ENCODE measurements at regions not wholly inside any gene's neighbourhood (a gene's known extent, or its start where the extent isn't known, plus 50 kb on each side); places are given as distances from the start of the nearest gene placed in this dataset.

DNA sequence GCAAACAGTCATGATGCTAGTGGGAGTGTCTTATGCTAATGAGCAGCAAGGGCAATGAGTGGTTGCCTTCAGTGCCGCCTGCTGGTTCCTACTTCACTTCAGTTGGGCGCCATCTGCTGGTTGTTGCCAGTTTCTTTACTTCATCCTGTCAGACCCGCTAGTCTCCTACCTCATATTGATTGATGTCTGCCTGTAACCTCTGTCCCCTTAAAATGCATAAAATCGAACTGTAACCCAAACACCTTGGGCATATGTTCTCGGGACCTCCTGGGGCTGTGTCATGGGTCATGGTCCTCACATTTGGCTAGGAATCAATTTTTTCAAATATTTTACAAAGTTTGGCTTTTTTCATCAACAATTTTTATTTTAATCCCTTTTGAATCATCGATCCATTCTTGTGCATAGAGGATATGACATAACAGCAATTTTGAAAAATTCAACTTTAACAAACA lies 62.8 kb upstream of the C7orf33 start:
- no peak for TF ChIP-seq EZH2 (IDR thresholded peaks at IDR 0.05; ENCODE audit: borderline replicate concordance)
- TF ChIP-seq, protein P1, sequence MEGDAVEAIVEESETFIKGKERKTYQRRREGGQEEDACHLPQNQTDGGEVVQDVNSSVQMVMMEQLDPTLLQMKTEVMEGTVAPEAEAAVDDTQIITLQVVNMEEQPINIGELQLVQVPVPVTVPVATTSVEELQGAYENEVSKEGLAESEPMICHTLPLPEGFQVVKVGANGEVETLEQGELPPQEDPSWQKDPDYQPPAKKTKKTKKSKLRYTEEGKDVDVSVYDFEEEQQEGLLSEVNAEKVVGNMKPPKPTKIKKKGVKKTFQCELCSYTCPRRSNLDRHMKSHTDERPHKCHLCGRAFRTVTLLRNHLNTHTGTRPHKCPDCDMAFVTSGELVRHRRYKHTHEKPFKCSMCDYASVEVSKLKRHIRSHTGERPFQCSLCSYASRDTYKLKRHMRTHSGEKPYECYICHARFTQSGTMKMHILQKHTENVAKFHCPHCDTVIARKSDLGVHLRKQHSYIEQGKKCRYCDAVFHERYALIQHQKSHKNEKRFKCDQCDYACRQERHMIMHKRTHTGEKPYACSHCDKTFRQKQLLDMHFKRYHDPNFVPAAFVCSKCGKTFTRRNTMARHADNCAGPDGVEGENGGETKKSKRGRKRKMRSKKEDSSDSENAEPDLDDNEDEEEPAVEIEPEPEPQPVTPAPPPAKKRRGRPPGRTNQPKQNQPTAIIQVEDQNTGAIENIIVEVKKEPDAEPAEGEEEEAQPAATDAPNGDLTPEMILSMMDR (IDR thresholded peaks at IDR 0.05; ENCODE audit: poor library complexity) = peak; percentile 51
- no peak overlapping the region for H3K4me3 ChIP-seq
- H3K4me2 ChIP-seq = no peak overlapping the region
- peak; percentile 80 for DNase-seq (ENCODE audit: low spot score)
- no peaks in the 10 kb centered on the region for H3K9me2 ChIP-seq (replicated peaks; ENCODE audit: insufficient read depth)
- 68% methylated on average over 6 of the region's 6 CpGs for WGBS (ENCODE audit: low lambda C conversion rate, missing lambda C conversion rate)
- peaks cover 3% of the 10 kb centered on the region for H3K4me1 ChIP-seq (ENCODE audit: insufficient read depth)
- no peak overlapping the region for H2AFZ ChIP-seq
- H3K9me3 ChIP-seq (ENCODE audit: low read depth) = no peaks in the 10 kb centered on the region
- no peaks in the 10 kb centered on the region for H3K27me3 ChIP-seq
- no peaks in the 10 kb centered on the region for H3K79me2 ChIP-seq
- no peaks in the 10 kb centered on the region for H4K20me1 ChIP-seq (ENCODE audit: insufficient read depth, poor library complexity, severe bottlenecking)
- H3K27ac ChIP-seq = no peak overlapping the region
- no peaks in the 10 kb centered on the region for H3K36me3 ChIP-seq (replicated peaks; ENCODE audit: insufficient read depth, low read depth)

DNA sequence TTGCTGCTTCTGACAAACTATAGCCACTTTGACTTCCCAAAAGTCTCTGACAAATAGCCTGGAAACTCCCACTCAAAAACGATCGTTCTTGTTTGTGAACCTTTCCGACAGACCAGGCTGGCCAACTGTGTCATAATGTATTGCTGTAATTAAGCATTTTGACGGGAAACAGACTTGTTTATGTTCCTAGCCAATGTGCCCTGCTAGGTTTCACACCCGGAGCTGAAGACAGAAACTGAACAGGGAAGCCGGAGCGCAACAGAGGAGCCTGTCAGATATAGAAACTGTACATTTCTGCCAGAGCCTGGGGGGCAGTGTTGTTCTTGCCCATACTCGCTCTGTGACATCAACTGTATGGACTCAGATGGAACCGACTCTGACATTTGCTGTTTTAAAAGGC lies 55.3 kb upstream of the C7orf33 start:
- DNase-seq (ENCODE audit: low spot score) = peak; percentile 35
- no peaks in the 10 kb centered on the region for H3K9me3 ChIP-seq (ENCODE audit: low read depth)
- H3K9me2 ChIP-seq (replicated peaks; ENCODE audit: insufficient read depth) = no peaks in the 10 kb centered on the region
- H3K4me1 ChIP-seq (ENCODE audit: insufficient read depth) = no peaks in the 10 kb centered on the region
- H3K4me3 ChIP-seq = no peak overlapping the region
- no peaks in the 10 kb centered on the region for H4K20me1 ChIP-seq (ENCODE audit: insufficient read depth, poor library complexity, severe bottlenecking)
- no peak overlapping the region for H2AFZ ChIP-seq
- H3K36me3 ChIP-seq (replicated peaks; ENCODE audit: insufficient read depth, low read depth) = no peaks in the 10 kb centered on the region
- H3K4me2 ChIP-seq = peak overlapping the region; percentile 22
- no peak overlapping the region for H3K27ac ChIP-seq
- no peaks in the 10 kb centered on the region for H3K79me2 ChIP-seq
- no peaks in the 10 kb centered on the region for H3K27me3 ChIP-seq
- 39% methylated on average over 9 of the region's 9 CpGs for WGBS (ENCODE audit: low lambda C conversion rate, missing lambda C conversion rate)
- no peak for TF ChIP-seq EZH2 (IDR thresholded peaks at IDR 0.05; ENCODE audit: borderline replicate concordance)
- TF ChIP-seq EZH2phosphoT487 (IDR thresholded peaks at IDR 0.05; ENCODE audit: low read depth, severe bottlenecking, unreplicated experiment) = no peak
- TF ChIP-seq, protein P1 (IDR thresholded peaks at IDR 0.05; ENCODE audit: poor library complexity) = peak; percentile 18

DNA sequence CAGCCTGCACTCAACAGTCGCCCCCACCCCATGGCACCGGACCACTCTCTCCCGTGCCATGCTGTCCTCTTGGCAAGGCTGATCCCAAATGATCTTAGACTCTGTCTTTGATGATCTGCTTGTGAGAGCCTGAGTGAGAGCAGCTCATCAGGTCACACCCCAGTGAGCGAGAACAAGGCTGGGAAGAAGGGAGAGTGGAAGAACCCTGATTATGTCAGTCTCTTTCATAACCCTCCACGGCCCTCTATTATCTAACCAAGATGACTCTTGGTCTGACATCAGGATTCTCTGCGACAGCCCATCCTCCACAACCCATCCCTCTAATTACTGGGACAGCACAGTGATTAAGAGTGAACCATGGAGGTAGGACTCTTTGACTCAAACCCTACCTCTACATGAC lies 53.1 kb upstream of the C7orf33 start:
- Histone ChIP-seq H3K4me2 (no peak overlapping the region), H3K27me3 (no peaks in the 10 kb centered on the region)
- 93% methylated on average over 6 of the region's 6 CpGs for WGBS (ENCODE audit: low lambda C conversion rate, missing lambda C conversion rate)

More for the DNA sequence above, 53.1 kb upstream of the C7orf33 start:
- no peak for DNase-seq (ENCODE audit: low spot score)
- no peaks in the 10 kb centered on the region for H3K9me3 ChIP-seq (ENCODE audit: low read depth)
- no peaks in the 10 kb centered on the region for H4K20me1 ChIP-seq (ENCODE audit: insufficient read depth, poor library complexity, severe bottlenecking)
- no peaks in the 10 kb centered on the region for H3K9me2 ChIP-seq (replicated peaks; ENCODE audit: insufficient read depth)
- H3K36me3 ChIP-seq (replicated peaks; ENCODE audit: insufficient read depth, low read depth) = no peaks in the 10 kb centered on the region
- H3K4me3 ChIP-seq = no peak overlapping the region
- H3K27ac ChIP-seq = no peak overlapping the region
- no peaks in the 10 kb centered on the region for H3K4me1 ChIP-seq (ENCODE audit: insufficient read depth)
- H2AFZ ChIP-seq = no peak overlapping the region
- no peaks in the 10 kb centered on the region for H3K79me2 ChIP-seq
- TF ChIP-seq EZH2 (IDR thresholded peaks at IDR 0.05; ENCODE audit: borderline replicate concordance) = no peak
- TF ChIP-seq EZH2phosphoT487 (IDR thresholded peaks at IDR 0.05; ENCODE audit: low read depth, severe bottlenecking, unreplicated experiment) = no peak
- TF ChIP-seq, protein P1 (IDR thresholded peaks at IDR 0.05; ENCODE audit: poor library complexity) = no peak
